ENCODE measurements at regions not wholly inside any gene's neighbourhood (a gene's known extent, or its start where the extent isn't known, plus 50 kb on each side); places are given as distances from the start of the nearest gene placed in this dataset.

DNA sequence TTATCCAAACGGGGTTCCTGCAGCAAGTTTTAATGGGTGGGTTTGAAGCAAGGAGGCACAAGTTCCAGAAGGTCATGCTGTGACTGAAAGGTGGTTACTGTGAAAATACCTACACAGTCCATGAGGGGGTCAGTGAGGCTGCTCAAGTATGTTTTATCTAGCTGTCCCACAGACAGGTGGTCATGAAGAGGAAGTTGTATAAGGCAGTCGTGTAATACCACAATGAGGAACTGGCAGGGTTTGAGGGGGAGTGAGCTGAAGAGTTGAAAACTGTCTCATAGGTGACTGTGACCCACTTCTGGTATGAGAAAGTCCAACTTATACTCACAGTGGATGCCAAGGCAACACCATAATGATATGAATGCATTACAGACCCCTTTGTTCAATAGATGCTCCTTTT lies 856.8 kb downstream of the OTOL1 start:
- TF ChIP-seq, protein P1, sequence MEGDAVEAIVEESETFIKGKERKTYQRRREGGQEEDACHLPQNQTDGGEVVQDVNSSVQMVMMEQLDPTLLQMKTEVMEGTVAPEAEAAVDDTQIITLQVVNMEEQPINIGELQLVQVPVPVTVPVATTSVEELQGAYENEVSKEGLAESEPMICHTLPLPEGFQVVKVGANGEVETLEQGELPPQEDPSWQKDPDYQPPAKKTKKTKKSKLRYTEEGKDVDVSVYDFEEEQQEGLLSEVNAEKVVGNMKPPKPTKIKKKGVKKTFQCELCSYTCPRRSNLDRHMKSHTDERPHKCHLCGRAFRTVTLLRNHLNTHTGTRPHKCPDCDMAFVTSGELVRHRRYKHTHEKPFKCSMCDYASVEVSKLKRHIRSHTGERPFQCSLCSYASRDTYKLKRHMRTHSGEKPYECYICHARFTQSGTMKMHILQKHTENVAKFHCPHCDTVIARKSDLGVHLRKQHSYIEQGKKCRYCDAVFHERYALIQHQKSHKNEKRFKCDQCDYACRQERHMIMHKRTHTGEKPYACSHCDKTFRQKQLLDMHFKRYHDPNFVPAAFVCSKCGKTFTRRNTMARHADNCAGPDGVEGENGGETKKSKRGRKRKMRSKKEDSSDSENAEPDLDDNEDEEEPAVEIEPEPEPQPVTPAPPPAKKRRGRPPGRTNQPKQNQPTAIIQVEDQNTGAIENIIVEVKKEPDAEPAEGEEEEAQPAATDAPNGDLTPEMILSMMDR (IDR thresholded peaks at IDR 0.05), result no peak
- no peak for TF ChIP-seq POLR2A (IDR thresholded peaks at IDR 0.05)
- TF ChIP-seq EP300 (IDR thresholded peaks at IDR 0.05), result no peak
- WGBS, 2 donors, result 40 to 45% methylated on average over 2 of the region's 2 CpGs
- no peak overlapping the region for H3K4me3 ChIP-seq
- DNase-seq (ENCODE audit: low spot score in 2 of 2), result no peak
- H3K27me3 ChIP-seq, result no peaks in the 10 kb centered on the region
- no peak overlapping the region for H3K27ac ChIP-seq
- H3K9me3 ChIP-seq, result no peaks in the 10 kb centered on the region
- H3K36me3 ChIP-seq, result no peaks in the 10 kb centered on the region
- no peaks in the 10 kb centered on the region for H3K4me1 ChIP-seq

DNA sequence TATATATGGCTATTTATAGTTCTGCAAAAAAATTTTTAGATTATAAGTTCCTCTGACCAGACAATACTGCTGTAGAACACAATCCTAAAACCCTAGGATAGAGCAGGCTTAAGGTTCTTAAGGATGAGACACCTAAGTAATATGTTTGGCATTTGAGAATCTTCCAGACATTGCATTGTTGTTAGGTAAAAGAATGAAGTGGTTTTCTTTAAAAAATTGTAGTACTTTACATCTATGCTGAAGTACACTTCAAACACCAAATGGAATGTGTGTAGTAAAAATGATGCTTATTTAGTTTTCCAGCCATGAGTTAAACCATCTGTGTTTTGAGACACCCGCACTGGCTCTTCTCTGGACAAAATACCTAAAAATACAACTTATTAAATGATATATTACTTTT lies 857.7 kb downstream of the OTOL1 start:
- H3K27me3 ChIP-seq, result no peaks in the 10 kb centered on the region
- no peaks in the 10 kb centered on the region for H3K4me1 ChIP-seq
- no peak overlapping the region for H3K27ac ChIP-seq
- H3K4me3 ChIP-seq, result no peak overlapping the region
- WGBS, 2 donors, result 83% methylated on average over 1 of the region's 1 CpG
- H3K36me3 ChIP-seq, result no peaks in the 10 kb centered on the region
- DNase-seq (ENCODE audit: low spot score in 2 of 2), result no peak
- no peaks in the 10 kb centered on the region for H3K9me3 ChIP-seq
- TF ChIP-seq POLR2A (IDR thresholded peaks at IDR 0.05), result no peak
- no peak for TF ChIP-seq EP300 (IDR thresholded peaks at IDR 0.05)
- TF ChIP-seq, protein P1 (IDR thresholded peaks at IDR 0.05), result no peak

DNA sequence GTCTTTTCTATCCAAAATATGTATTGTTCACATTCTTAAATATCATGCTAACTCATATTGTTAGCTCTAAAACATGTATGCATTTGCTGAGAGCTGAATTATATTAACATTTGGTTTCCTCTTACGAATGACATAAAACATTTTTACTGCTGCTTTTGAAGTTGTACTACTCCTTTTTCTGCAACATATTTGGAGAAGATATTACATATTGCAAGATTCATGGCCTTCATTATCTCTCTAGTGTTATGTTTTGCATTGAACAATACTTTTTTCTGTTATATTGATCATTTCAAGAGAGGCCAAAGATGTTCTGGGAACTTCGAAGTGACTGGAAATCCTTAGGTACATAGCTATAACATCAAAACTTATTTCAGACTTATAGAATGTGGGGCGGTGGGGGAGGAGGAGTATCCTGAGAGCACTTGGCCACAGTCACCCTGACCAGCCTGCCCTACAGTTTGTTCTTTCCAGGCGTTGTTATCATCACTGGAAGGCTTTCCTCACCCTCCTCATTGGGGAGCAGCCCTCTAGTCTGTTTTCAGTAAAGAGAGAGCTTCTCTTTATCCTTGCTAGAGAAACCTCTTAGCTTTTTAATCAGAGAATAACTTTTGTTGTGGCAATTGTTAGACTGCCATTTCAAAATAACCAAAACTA lies 868.6 kb downstream of the OTOL1 start:
- TF ChIP-seq, protein P1 (IDR thresholded peaks at IDR 0.05), result no peak
- TF ChIP-seq EP300 (IDR thresholded peaks at IDR 0.05) (no peak), POLR2A (IDR thresholded peaks at IDR 0.05) (no peak)
- 59 to 66% methylated on average over 4 of the region's 4 CpGs for WGBS, 2 donors
- no peak for DNase-seq (ENCODE audit: low spot score in 2 of 2)
- Histone ChIP-seq H3K27me3 (no peaks in the 10 kb centered on the region), H3K9me3 (no peaks in the 10 kb centered on the region), H3K36me3 (no peaks in the 10 kb centered on the region), H3K27ac (no peak overlapping the region), H3K4me3 (no peak overlapping the region), H3K4me1 (peaks cover 0 to 5% (median 0%) of the 10 kb centered on the region in 4 donors)

DNA sequence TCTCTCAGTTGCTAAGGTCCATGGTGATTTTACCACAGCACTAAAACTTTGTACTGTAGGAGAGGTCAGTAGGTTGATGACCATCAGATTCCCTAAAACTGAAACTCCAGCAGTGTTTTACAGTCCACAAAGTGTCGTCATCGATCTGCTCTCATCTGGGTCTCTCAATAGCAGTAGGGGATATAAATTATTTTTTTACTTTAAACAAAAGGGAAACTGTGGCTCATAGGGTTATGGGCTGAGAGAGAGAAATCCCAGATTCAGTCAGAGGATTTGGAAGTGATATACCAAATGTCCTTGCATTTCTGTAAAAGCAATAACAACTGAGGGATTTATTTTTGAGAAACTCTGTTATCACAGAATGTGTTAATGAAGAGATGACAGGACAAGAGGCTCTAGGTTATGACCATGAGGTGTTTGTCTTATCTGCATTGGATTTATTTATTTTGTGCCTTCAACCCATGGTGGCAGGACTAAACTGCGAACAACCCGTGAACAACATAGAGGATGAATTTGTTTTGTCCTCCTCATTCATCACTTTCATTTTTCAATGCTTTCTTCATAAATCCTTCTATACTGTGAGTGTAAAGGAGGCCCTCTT lies 869.7 kb downstream of the OTOL1 start:
- H3K27me3 ChIP-seq, result no peaks in the 10 kb centered on the region
- TF ChIP-seq, protein P1 (IDR thresholded peaks at IDR 0.05), result no peak
- TF ChIP-seq EP300 (IDR thresholded peaks at IDR 0.05) (no peak), POLR2A (IDR thresholded peaks at IDR 0.05) (no peak)
- WGBS, 2 donors, result 73 to 79% methylated on average over 4 of the region's 4 CpGs
- H3K4me1 ChIP-seq, result peaks cover 0 to 5% (median 0%) of the 10 kb centered on the region in 4 donors
- no peaks in the 10 kb centered on the region for H3K9me3 ChIP-seq
- no peak overlapping the region for H3K4me3 ChIP-seq
- no peak for DNase-seq (ENCODE audit: low spot score in 2 of 2)
- no peaks in the 10 kb centered on the region for H3K36me3 ChIP-seq
- no peak overlapping the region for H3K27ac ChIP-seq

DNA sequence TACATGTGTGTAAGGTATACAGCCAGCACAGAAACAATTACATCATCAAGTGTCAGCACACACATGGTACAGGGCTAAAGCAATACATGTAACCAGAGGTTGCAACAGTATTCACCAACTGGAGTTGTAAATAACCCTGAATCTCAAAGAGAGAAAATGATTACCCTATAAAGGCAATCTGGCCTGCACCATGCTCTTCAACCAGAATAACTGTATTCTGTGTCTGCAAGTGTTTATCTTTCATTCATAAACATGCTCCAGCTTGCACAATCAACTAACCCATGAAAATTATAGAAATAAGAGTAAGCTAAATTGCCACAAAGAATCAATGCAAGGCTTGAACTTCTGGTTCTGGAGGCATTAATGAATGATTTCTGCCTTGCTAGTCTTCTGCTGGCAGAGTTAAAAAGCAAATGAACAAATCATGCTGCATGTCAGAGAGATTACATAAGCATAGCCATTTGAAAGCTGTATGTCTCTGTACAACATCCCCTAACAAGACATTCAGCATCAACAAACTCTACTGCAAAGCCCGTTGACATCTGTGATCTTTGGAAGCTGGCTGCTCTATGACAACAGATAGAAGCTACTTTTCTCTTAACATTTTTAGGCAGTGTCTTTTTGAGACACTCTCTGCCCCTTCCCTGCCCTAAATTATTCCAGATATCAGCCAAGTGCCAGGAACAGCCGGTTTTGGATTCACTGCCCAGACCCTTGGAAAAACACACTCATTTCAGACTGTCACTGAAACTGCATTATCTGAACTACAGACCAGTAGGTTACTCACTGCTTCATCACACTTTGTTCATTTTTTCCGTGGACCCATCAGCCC lies 871.0 kb downstream of the OTOL1 start:
- Histone ChIP-seq H3K27me3 (no peaks in the 10 kb centered on the region), H3K9me3 (no peaks in the 10 kb centered on the region), H3K4me1 (peaks cover 0 to 5% (median 0%) of the 10 kb centered on the region in 4 donors), H3K4me3 (no peak overlapping the region), H3K27ac (no peak overlapping the region), H3K36me3 (no peaks in the 10 kb centered on the region)
- WGBS, 2 donors, result 42 to 43% methylated on average over 3 of the region's 3 CpGs
- no peak for TF ChIP-seq POLR2A (IDR thresholded peaks at IDR 0.05)
- TF ChIP-seq, protein P1 (IDR thresholded peaks at IDR 0.05), result no peak
- no peak for TF ChIP-seq EP300 (IDR thresholded peaks at IDR 0.05)
- no peak for DNase-seq (ENCODE audit: low spot score in 2 of 2)

All from tibial nerve (tissue), 4 donors.